ENCODE measurements at regions not wholly inside any gene's neighbourhood (a gene's known extent, or its start where the extent isn't known, plus 50 kb on each side); places are given as distances from the start of the nearest gene placed in this dataset.
"Not testable (repeated sequence)": the region's sequence is repeated elsewhere in the genome, so short reads cannot be mapped to it uniquely, and the experiment has no call there.

DNA sequence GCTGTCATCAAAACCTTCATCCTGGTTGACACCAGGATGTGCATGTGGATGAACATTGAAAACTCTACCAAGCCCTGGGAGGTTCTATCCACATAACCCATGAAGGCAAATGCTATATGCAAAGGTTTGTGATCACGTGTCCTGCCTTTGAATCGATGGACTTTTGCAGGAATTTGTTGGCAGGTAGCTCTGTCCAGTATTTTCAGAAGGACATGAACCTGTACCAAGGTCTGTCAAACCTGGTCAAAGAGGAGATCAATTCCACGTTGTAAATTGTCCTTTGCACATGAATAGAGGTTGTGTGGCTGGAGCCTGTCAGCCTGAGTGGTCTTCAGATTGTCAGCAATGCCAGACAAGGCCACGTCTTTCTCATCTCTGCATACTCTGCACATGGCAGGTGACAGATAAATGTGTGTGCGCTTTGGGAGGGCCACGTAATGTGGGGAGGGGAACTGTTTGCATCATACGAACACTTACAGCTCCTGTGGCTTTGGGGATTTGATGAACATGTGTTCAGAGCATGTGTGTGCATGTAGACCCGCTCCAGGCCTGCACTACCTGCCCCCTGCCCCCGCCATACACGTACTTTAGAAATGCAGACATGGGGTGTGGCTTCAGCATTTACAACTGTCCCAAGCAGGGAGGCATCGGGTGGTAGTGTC is 169.1 kb downstream of the ERMARD start:
- Histone ChIP-seq H3K4me1 (no peaks in the 10 kb centered on the region), H3K27me3 (no peaks in the 10 kb centered on the region), H3K9me3 (no peaks in the 10 kb centered on the region), H3K27ac (no peak overlapping the region), H3K36me3 (no peaks in the 10 kb centered on the region), H3K4me3 (no peak overlapping the region), H3K9ac (ENCODE audit: low read depth in 2 of 2, low read length in 2 of 2) (no peak overlapping the region)
- no peak for DNase-seq
- intact Hi-C loops (cut with DNase I): no loop called here
- TF ChIP-seq, protein P1, sequence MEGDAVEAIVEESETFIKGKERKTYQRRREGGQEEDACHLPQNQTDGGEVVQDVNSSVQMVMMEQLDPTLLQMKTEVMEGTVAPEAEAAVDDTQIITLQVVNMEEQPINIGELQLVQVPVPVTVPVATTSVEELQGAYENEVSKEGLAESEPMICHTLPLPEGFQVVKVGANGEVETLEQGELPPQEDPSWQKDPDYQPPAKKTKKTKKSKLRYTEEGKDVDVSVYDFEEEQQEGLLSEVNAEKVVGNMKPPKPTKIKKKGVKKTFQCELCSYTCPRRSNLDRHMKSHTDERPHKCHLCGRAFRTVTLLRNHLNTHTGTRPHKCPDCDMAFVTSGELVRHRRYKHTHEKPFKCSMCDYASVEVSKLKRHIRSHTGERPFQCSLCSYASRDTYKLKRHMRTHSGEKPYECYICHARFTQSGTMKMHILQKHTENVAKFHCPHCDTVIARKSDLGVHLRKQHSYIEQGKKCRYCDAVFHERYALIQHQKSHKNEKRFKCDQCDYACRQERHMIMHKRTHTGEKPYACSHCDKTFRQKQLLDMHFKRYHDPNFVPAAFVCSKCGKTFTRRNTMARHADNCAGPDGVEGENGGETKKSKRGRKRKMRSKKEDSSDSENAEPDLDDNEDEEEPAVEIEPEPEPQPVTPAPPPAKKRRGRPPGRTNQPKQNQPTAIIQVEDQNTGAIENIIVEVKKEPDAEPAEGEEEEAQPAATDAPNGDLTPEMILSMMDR (IDR thresholded peaks at IDR 0.05): no peak

GRCh38 chr6:169918954-169919549 is 167.6 kb downstream of the ERMARD start:
- Histone ChIP-seq H3K4me1 (no peaks in the 10 kb centered on the region), H3K27me3 (no peaks in the 10 kb centered on the region), H3K9ac (ENCODE audit: low read depth in 2 of 2, low read length in 2 of 2) (no peak overlapping the region), H3K27ac (no peak overlapping the region), H3K4me3 (no peak overlapping the region), H3K9me3 (no peaks in the 10 kb centered on the region), H3K36me3 (no peaks in the 10 kb centered on the region)
- TF ChIP-seq, protein P1 (IDR thresholded peaks at IDR 0.05): no peak
- DNase-seq: no peak
- intact Hi-C loops (cut with DNase I): no loop called here

DNA sequence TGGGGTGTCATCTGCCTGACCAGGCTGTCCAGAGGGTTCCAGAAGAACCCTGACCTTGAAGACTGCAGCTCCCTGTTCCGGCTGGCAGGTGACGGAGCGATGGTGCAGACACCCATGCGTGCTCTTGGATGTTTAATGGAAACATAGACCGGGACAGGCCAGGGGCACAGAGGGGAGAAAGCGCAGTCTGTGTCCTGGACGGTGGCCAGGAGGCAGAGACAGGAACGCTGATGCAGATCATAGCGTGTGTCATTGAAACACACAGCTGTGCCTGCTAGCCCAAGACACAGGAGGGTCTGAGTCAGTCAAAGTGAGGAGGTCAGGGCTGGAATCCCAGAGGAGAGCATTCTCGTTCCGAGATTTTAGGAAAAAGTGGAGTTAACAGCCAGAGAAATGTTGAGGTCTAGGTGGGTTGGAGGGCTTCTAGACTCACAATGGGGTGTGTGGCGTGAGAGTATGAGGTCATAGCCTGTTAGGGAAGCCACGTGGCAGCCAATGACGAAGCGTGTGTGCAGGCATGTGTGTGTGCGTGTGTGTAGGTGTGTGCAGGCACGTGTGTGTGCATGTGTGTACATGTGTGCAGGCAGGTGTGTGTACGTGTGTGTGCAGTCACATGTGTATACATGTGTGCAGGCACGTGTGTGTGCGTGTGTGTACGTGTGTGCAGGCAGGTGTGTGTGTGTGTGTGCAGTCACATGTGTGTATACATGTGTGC is 167.0 kb downstream of the ERMARD start:
- TF ChIP-seq, protein P1 (IDR thresholded peaks at IDR 0.05): no peak
- H3K36me3 ChIP-seq: no peaks in the 10 kb centered on the region
- no peak overlapping the region for H3K27ac ChIP-seq
- no peak for DNase-seq
- H3K4me3 ChIP-seq: no peak overlapping the region
- H3K4me1 ChIP-seq: no peaks in the 10 kb centered on the region
- H3K9me3 ChIP-seq: no peaks in the 10 kb centered on the region
- H3K27me3 ChIP-seq: no peaks in the 10 kb centered on the region
- intact Hi-C loops (cut with DNase I): no loop called here
- no peak overlapping the region for H3K9ac ChIP-seq (ENCODE audit: low read depth in 2 of 2, low read length in 2 of 2)

DNA sequence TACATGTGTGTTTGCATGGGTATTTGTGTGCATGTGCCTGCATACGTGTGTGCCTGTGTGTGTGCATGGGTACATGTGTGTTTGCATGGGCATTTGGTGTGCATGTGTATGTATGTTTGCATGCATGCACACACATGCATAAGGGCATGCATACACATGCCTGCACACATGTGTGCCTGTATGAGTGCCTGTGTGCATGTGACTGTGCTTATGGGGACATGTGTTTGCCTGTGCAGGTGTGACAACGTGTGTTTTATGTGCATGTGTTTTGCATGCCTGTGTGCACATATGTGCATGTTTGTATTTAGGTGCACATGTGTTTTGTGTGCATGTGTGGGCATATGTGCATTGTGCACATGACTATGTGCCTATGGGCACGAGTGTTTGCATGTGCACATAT is 165.7 kb downstream of the ERMARD start:
- Histone ChIP-seq H3K4me3 (no peak overlapping the region), H3K27me3 (no peaks in the 10 kb centered on the region), H3K9ac (ENCODE audit: low read depth in 2 of 2, low read length in 2 of 2) (no peak overlapping the region), H3K36me3 (no peaks in the 10 kb centered on the region), H3K9me3 (no peaks in the 10 kb centered on the region), H3K4me1 (no peaks in the 10 kb centered on the region), H3K27ac (no peak overlapping the region)
- no peak for DNase-seq
- intact Hi-C loops (cut with DNase I): no loop called here
- TF ChIP-seq, protein P1 (IDR thresholded peaks at IDR 0.05): no peak

DNA sequence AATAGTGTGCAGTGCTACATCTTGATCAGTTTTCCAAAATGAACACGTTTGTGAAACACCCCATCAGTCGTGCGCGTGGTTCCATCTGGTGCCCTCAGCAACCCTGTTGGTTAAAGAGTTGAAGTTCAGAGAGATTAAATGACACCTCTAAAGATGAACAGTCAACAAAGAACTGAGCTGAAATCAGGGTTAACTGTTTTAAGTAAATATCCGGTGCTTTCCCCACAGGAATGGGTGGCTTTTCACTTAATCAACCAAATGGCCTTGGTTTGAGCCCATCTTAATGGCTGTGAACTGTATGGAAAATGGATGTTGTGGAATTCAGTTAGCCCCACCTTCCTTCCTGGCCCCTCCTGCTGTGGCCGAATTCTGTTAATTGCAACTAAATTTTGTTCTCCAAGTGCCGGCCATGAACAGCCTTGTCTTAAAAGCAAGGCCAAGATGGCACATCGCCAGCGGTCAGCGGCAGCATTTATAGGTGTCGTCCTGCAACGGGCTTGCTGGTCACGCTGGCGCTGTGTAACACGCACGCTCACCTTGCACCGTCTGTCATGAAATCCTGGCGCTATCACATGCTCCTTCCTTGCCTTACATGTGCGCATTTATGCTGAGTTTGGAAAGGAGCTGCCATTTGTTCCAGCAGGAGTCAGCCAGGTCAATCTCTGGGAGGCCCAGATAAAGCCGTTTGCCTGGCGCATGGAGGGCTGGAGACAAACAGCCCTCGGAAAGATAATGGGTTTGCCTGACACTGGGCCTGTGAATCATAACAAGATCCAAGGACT is 164.5 kb downstream of the ERMARD start:
- Histone ChIP-seq H3K27ac (no peak overlapping the region), H3K4me3 (no peak overlapping the region), H3K9me3 (no peaks in the 10 kb centered on the region), H3K9ac (ENCODE audit: low read depth in 2 of 2, low read length in 2 of 2) (no peak overlapping the region), H3K27me3 (no peaks in the 10 kb centered on the region), H3K4me1 (no peaks in the 10 kb centered on the region), H3K36me3 (no peaks in the 10 kb centered on the region)
- no peak for DNase-seq
- intact Hi-C loops (cut with DNase I): no loop called here
- TF ChIP-seq, protein P1 (IDR thresholded peaks at IDR 0.05): no peak

DNA sequence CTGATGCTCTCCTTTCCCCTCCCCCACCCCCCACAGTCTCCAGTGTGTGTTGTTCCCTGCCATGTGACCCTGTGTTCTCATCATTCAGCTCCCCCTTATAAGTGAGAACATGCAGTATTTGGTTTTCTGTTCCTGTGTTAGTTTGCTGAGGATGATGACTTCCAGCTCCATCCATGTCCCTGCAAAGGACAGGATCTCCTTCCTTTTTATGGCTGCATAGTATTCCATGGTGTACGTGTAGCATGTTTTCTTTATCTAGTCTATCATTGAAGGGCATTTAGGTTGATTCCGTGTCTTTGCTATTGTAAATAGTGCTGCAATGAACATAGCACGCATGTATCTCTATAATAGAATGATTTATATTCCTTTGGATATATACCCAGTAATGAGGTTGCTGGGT is 162.3 kb downstream of the ERMARD start:
- DNase-seq; H3K4me3 ChIP-seq; H3K27ac ChIP-seq; H3K9me3 ChIP-seq; H3K4me1 ChIP-seq; intact Hi-C loops (cut with DNase I); H3K9ac ChIP-seq (ENCODE audit: low read depth in 2 of 2, low read length in 2 of 2); H3K36me3 ChIP-seq; H3K27me3 ChIP-seq: not testable (repeated sequence)

Data from colonic mucosa (tissue), 4 donors.